GM23338 (cell line): ENCODE measurements at regions not wholly inside any gene's neighbourhood (a gene's known extent, or its start where the extent isn't known, plus 50 kb on each side); places are given as distances from the start of the nearest gene placed in this dataset.

Experiments used
- ATAC-seq: fragments of 200-7000 bp; cut with Tn5 transposase; 3 replicates; pipeline ENCODE4 v1.9.1; 2020
- DNase-seq: peaks from one replicate; pipeline ENCODE4 v3.0.0-alpha.2; 2015; ENCODE audit warnings: low spot score
- H2AFZ ChIP-seq: fragments of 200-600 bp; sonication (generic); 2 replicates; pipeline ENCODE4 v1.8.0; 2016; ENCODE audit warnings: antibody characterized with exemption, mild to moderate bottlenecking, moderate library complexity
- H3F3A ChIP-seq: fragments of 200-600 bp; sonication (generic); replicated peaks from 2 replicates; pipeline ENCODE4 v1.8.0; 2017; ENCODE audit warnings: antibody characterized with exemption, mixed run types, low read depth
- H3K27ac ChIP-seq: fragments of 200-600 bp; sonication (generic); 2 replicates; pipeline ENCODE4 v1.6.1; 2016; ENCODE audit warnings: low read depth
- H3K27me3 ChIP-seq: fragments of 200-600 bp; sonication (generic); 2 replicates; pipeline ENCODE4 v1.8.0; 2016; ENCODE audit warnings: mild to moderate bottlenecking, mixed run types, moderate library complexity; ENCODE audit not compliant: insufficient read depth
- H3K36me3 ChIP-seq: fragments of 200-600 bp; sonication (generic); 2 replicates; pipeline ENCODE4 v1.8.0; 2016; ENCODE audit warnings: mild to moderate bottlenecking; ENCODE audit not compliant: insufficient read depth
- H3K4me1 ChIP-seq: fragments of 200-600 bp; sonication (generic); 2 replicates; pipeline ENCODE4 v1.8.0; 2016; ENCODE audit warnings: mild to moderate bottlenecking, moderate library complexity; ENCODE audit not compliant: insufficient read depth
- H3K4me2 ChIP-seq: fragments of 200-600 bp; sonication (generic); 2 replicates; pipeline ENCODE4 v1.7.1; 2017; ENCODE audit warnings: mixed run types
- H3K4me3 ChIP-seq: fragments of 200-600 bp; sonication (generic); 2 replicates; pipeline ENCODE4 v1.6.1; 2016; ENCODE audit warnings: mixed run types
- H3K79me2 ChIP-seq: fragments of 200-600 bp; sonication (generic); replicated peaks from 2 replicates; pipeline ENCODE4 v1.8.0; 2017; ENCODE audit warnings: mild to moderate bottlenecking; ENCODE audit not compliant: insufficient read depth
- H3K9me2 ChIP-seq: fragments of 200-600 bp; sonication (generic); 2 replicates; pipeline ENCODE4 v1.8.0; 2017; ENCODE audit not compliant: insufficient read depth
- H4K20me1 ChIP-seq: fragments of 200-600 bp; sonication (generic); replicated peaks from 2 replicates; pipeline ENCODE4 v1.8.0; 2017; ENCODE audit warnings: mild to moderate bottlenecking; ENCODE audit not compliant: insufficient read depth
- H3K27ac Mint-ChIP-seq: 2 replicates; pipeline ENCODE4 v1.8.0; 2020; ENCODE audit warnings: inconsistent platforms, mild to moderate bottlenecking, moderate library complexity, mixed read lengths
- H3K27me3 Mint-ChIP-seq: 3 replicates; pipeline ENCODE4 v1.8.0; 2022; ENCODE audit warnings: low read depth, mild to moderate bottlenecking, moderate library complexity, mixed read lengths, inconsistent platforms; ENCODE audit not compliant: insufficient read depth, poor library complexity
- H3K36me3 Mint-ChIP-seq: 3 replicates; pipeline ENCODE4 v1.8.0; 2021; ENCODE audit warnings: low read depth, mild to moderate bottlenecking, inconsistent platforms, moderate library complexity, mixed read lengths
- H3K4me1 Mint-ChIP-seq: 3 replicates; pipeline ENCODE4 v1.8.0; 2020; ENCODE audit warnings: mild to moderate bottlenecking, inconsistent platforms, mixed read lengths
- H3K4me3 Mint-ChIP-seq: 3 replicates; pipeline ENCODE4 v1.8.0; 2021; ENCODE audit warnings: moderate library complexity, mild to moderate bottlenecking, inconsistent platforms, mixed read lengths
- H3K9me3 Mint-ChIP-seq: 3 replicates; pipeline ENCODE4 v1.8.0; 2020; ENCODE audit warnings: moderate library complexity, mild to moderate bottlenecking, inconsistent platforms, mixed read lengths
- CREB1 ChIP-seq: fragments of 250-450 bp; sonication (Bioruptor Pico); IDR thresholded peaks from 2 replicates; pipeline ENCODE4 v1.5.0; 2020; ENCODE audit warnings: low read depth, mild to moderate bottlenecking, moderate library complexity
- CTCF ChIP-seq, 2 experiments: fragments of 200-600 bp in 1 of 2; sonication (generic) in 1 of 2; conservative IDR thresholded peaks; 2 replicates each; pipeline versions ENCODE4 v1.5.1 to v1.6.1; 2016 to 2017; ENCODE audit warnings: antibody characterized with exemption in 2 of 2, low read depth in 2 of 2, mild to moderate bottlenecking in 2 of 2, moderate library complexity in 1 of 2
- ETS1 ChIP-seq: IDR thresholded peaks from 2 replicates; pipeline ENCODE4 v1.6.1; 2016; ENCODE audit warnings: antibody characterized with exemption
- EZH2 ChIP-seq: fragments of 200-600 bp; sonication (generic); IDR thresholded peaks from one replicate; pipeline ENCODE4 v1.8.0; 2017; ENCODE audit warnings: antibody characterized with exemption, mild to moderate bottlenecking, low read depth; ENCODE audit not compliant: unreplicated experiment
- EZH2phosphoT487 ChIP-seq: fragments of 200-600 bp; sonication (generic); IDR thresholded peaks from one replicate; pipeline ENCODE4 v1.8.1; 2018; ENCODE audit warnings: antibody characterized with exemption; ENCODE audit not compliant: unreplicated experiment
- JUNB ChIP-seq: IDR thresholded peaks from one replicate; pipeline ENCODE4 v1.6.1; 2016; ENCODE audit warnings: antibody characterized with exemption; ENCODE audit not compliant: unreplicated experiment
- NANOG ChIP-seq: IDR thresholded peaks from 2 replicates; pipeline ENCODE4 v1.6.1; 2016; ENCODE audit warnings: antibody characterized with exemption, borderline replicate concordance
- POLR2AphosphoS5 ChIP-seq: IDR thresholded peaks from 2 replicates; pipeline ENCODE4 v1.6.1; 2016; ENCODE audit warnings: antibody characterized with exemption, low read depth
- STAT1 ChIP-seq: IDR thresholded peaks from one replicate; pipeline ENCODE4 v1.6.1; 2016; ENCODE audit warnings: antibody characterized with exemption; ENCODE audit not compliant: unreplicated experiment
- ZNF114 ChIP-seq: fragments of 250-450 bp; sonication (Bioruptor Pico); IDR thresholded peaks from 2 replicates; pipeline ENCODE4 v1.5.0; 2020; ENCODE audit warnings: mild to moderate bottlenecking, moderate library complexity
- ZNF331 ChIP-seq: fragments of 250-450 bp; sonication (Bioruptor Pico); IDR thresholded peaks from 2 replicates; pipeline ENCODE4 v1.5.0; 2020; ENCODE audit warnings: low read depth, mild to moderate bottlenecking, moderate library complexity
- TF ChIP-seq, protein P1 (sequence below): IDR thresholded peaks from one replicate; pipeline ENCODE4 v1.6.1; 2018; ENCODE audit warnings: antibody characterized with exemption; ENCODE audit not compliant: unreplicated experiment
- TF ChIP-seq, protein P2 (sequence below): fragments of 250-450 bp; sonication (Bioruptor Pico); IDR thresholded peaks from 2 replicates; pipeline ENCODE4 v1.5.0; 2020; ENCODE audit warnings: mild to moderate bottlenecking, moderate library complexity

DNA sequence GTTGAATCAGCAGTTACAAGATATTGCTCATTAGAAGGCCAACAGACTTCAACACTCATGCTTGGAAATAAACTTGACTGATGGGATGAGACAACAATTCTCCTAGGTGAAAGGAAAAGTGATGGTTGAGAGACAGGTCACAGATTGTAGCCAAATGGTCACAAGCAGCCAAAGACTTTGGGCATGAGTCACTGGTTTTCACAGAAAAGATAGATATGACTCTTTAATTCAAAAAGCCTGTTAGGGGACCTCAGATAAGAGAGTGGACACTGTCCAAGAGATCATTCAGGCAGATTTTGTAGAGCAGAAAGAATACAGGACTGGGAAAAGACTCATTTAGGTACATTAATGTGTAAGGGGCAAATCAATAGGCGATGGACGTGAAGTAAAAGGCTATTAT, 982.5 kb downstream of the MAT2B start:
- Mint-ChIP-seq H3K4me1 (no peaks in the 10 kb centered on the region), H3K9me3 (peaks cover 3% of the 10 kb centered on the region), H3K27ac (no peak overlapping the region), H3K4me3 (no peak overlapping the region), H3K36me3 (no peaks in the 10 kb centered on the region; the same call in 2 of the 3 replicates), H3K27me3 (no peaks in the 10 kb centered on the region)
- H3K4me1 ChIP-seq, result no peaks in the 10 kb centered on the region
- DNase-seq (no peak), ATAC-seq (no peak)
- no peak overlapping the region for H3K4me2 ChIP-seq
- H3K27ac ChIP-seq, result no peak overlapping the region
- no peaks in the 10 kb centered on the region for H3K36me3 ChIP-seq
- no peaks in the 10 kb centered on the region for H3K79me2 ChIP-seq
- H4K20me1 ChIP-seq, result no peaks in the 10 kb centered on the region
- H3K4me3 ChIP-seq, result no peak overlapping the region
- H3K9me2 ChIP-seq, result peaks cover 4% of the 10 kb centered on the region; the same call in 1 of the 2 replicates
- no peak for TF ChIP-seq ETS1
- TF ChIP-seq EZH2, result no peak
- TF ChIP-seq, protein P1, sequence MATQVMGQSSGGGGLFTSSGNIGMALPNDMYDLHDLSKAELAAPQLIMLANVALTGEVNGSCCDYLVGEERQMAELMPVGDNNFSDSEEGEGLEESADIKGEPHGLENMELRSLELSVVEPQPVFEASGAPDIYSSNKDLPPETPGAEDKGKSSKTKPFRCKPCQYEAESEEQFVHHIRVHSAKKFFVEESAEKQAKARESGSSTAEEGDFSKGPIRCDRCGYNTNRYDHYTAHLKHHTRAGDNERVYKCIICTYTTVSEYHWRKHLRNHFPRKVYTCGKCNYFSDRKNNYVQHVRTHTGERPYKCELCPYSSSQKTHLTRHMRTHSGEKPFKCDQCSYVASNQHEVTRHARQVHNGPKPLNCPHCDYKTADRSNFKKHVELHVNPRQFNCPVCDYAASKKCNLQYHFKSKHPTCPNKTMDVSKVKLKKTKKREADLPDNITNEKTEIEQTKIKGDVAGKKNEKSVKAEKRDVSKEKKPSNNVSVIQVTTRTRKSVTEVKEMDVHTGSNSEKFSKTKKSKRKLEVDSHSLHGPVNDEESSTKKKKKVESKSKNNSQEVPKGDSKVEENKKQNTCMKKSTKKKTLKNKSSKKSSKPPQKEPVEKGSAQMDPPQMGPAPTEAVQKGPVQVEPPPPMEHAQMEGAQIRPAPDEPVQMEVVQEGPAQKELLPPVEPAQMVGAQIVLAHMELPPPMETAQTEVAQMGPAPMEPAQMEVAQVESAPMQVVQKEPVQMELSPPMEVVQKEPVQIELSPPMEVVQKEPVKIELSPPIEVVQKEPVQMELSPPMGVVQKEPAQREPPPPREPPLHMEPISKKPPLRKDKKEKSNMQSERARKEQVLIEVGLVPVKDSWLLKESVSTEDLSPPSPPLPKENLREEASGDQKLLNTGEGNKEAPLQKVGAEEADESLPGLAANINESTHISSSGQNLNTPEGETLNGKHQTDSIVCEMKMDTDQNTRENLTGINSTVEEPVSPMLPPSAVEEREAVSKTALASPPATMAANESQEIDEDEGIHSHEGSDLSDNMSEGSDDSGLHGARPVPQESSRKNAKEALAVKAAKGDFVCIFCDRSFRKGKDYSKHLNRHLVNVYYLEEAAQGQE, result no peak
- TF ChIP-seq CTCF (conservative IDR thresholded peaks at IDR 0.05; ENCODE audit: low read depth in 2 of 2), result no peak
- TF ChIP-seq, protein P2, sequence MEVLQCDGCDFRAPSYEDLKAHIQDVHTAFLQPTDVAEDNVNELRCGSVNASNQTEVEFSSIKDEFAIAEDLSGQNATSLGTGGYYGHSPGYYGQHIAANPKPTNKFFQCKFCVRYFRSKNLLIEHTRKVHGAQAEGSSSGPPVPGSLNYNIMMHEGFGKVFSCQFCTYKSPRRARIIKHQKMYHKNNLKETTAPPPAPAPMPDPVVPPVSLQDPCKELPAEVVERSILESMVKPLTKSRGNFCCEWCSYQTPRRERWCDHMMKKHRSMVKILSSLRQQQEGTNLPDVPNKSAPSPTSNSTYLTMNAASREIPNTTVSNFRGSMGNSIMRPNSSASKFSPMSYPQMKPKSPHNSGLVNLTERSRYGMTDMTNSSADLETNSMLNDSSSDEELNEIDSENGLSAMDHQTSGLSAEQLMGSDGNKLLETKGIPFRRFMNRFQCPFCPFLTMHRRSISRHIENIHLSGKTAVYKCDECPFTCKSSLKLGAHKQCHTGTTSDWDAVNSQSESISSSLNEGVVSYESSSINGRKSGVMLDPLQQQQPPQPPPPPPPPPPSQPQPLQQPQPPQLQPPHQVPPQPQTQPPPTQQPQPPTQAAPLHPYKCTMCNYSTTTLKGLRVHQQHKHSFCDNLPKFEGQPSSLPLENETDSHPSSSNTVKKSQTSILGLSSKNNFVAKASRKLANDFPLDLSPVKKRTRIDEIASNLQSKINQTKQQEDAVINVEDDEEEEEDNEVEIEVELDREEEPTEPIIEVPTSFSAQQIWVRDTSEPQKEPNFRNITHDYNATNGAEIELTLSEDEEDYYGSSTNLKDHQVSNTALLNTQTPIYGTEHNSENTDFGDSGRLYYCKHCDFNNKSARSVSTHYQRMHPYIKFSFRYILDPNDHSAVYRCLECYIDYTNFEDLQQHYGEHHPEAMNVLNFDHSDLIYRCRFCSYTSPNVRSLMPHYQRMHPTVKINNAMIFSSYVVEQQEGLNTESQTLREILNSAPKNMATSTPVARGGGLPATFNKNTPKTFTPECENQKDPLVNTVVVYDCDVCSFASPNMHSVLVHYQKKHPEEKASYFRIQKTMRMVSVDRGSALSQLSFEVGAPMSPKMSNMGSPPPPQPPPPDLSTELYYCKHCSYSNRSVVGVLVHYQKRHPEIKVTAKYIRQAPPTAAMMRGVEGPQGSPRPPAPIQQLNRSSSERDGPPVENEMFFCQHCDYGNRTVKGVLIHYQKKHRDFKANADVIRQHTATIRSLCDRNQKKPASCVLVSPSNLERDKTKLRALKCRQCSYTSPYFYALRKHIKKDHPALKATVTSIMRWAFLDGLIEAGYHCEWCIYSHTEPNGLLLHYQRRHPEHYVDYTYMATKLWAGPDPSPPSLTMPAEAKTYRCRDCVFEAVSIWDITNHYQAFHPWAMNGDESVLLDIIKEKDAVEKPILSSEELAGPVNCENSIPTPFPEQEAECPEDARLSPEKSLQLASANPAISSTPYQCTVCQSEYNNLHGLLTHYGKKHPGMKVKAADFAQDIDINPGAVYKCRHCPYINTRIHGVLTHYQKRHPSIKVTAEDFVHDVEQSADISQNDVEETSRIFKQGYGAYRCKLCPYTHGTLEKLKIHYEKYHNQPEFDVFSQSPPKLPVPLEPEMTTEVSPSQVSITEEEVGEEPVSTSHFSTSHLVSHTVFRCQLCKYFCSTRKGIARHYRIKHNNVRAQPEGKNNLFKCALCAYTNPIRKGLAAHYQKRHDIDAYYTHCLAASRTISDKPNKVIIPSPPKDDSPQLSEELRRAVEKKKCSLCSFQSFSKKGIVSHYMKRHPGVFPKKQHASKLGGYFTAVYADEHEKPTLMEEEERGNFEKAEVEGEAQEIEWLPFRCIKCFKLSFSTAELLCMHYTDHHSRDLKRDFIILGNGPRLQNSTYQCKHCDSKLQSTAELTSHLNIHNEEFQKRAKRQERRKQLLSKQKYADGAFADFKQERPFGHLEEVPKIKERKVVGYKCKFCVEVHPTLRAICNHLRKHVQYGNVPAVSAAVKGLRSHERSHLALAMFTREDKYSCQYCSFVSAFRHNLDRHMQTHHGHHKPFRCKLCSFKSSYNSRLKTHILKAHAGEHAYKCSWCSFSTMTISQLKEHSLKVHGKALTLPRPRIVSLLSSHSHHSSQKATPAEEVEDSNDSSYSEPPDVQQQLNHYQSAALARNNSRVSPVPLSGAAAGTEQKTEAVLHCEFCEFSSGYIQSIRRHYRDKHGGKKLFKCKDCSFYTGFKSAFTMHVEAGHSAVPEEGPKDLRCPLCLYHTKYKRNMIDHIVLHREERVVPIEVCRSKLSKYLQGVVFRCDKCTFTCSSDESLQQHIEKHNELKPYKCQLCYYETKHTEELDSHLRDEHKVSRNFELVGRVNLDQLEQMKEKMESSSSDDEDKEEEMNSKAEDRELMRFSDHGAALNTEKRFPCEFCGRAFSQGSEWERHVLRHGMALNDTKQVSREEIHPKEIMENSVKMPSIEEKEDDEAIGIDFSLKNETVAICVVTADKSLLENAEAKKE (CRISPR knock-in tag), result no peak
- TF ChIP-seq STAT1, result no peak
- no peak for TF ChIP-seq CREB1
- no peak for TF ChIP-seq ZNF114
- TF ChIP-seq NANOG, result no peak
- no peak for TF ChIP-seq ZNF331 (CRISPR knock-in tag)
- no peak for TF ChIP-seq POLR2AphosphoS5
- TF ChIP-seq EZH2phosphoT487, result no peak
- no peak for TF ChIP-seq JUNB
- no peaks in the 10 kb centered on the region for H3F3A ChIP-seq
- H3K27me3 ChIP-seq, result no peaks in the 10 kb centered on the region
- H2AFZ ChIP-seq, result no peak overlapping the region
